Frontal cortex (tissue), 3 donors: ENCODE measurements at regions not wholly inside any gene's neighbourhood (a gene's known extent, or its start where the extent isn't known, plus 50 kb on each side); places are given as distances from the start of the nearest gene placed in this dataset.
A peak's percentile ranks its signal among the peaks of the same experiment; 100 is the strongest.
"Not testable (repeated sequence)": the region's sequence is repeated elsewhere in the genome, so short reads cannot be mapped to it uniquely, and the experiment has no call there.

Experiments used
- DNase-seq, 2 donors: peaks; one replicate each; pipeline ENCODE4 v3.0.0; 2012; ENCODE audit warnings: low spot score in 2 of 2
- FAIRE-seq: peaks from 2 replicates; lab custom pipeline; 2012; peaks lifted over from hg19 to GRCh38; lab: Jason Lieb, UNC
- donor health status: control.
- donor health status: control.
- donor health status: control.

DNA sequence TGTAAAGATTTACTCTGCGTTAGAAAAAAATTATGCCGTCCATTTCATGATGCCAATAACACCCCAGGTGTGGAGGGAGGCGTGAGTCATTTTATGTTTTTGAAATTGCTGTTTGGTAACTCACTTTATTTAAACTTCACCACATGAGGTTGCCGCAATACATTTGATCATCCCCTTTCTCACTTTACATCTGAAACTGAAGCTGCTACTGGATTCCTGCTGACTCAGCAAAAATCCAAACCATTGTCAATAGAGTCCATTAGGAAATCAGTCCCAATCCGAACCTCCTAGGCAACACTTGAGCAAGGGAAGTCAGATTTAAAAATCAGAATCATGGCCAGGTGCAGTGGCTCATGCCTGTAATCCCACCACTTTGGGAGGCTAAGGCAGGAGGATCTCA is 136.6 kb upstream of the SVIL start:
- no peak for FAIRE-seq
- no peak for DNase-seq

DNA sequence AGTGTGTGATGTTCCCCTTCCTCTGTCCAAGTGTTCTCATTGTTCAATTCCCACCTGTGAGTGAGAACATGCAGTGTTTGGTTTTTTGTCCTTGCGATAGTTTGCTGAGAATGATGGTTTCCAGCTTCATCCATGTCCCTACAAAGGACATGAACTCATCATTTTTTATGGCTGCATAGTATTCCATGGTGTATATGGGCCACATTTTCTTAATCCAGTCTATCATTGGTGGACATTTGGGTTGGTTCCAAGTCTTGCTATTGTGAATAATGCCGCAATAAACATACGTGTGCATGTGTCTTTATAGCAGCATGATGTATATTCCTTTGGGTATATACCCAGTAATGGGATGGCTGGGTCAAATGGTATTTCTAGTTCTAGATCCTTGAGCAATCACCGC is 134.5 kb upstream of the SVIL start:
- DNase-seq, FAIRE-seq: not testable (repeated sequence)

DNA sequence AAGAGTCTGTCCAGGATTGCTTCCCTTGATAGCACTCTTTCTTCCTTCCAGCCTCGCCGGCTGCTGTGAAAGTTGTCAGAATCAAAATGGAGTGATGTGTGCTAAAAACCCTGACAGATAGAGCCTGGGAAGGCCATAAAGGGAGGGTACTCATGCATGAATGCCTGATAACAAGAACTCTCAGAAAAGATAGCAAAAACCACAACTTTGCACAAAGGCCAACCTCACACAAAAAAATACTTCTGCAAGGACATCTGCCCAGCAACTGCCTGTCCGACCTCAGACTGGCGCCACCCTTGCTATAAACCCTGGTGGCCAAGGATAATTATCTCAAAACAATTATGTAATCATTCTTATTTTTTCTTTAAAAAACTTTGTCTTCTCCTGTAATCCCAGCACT is 133.2 kb upstream of the SVIL start:
- DNase-seq, result no peak
- FAIRE-seq, result no peak

DNA sequence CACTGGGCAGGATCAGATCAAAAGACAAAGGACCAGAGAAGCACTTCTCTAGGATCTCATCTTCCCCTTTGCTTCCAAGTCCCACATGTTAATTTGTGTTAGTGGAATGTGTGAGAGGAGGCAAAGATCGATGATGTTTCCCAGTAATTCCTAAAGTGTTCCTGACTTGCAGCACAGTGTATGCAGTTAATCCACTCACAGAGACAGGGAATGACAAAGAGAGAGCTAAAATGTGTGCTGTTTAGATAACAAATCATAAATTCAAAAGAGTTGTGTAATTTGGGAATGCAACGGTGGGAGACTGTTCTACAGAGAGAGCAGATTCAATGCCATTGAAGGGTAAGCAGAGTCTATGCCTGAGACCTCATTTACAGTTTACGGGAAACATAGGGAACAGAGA is 132.0 kb upstream of the SVIL start:
- no peak for FAIRE-seq
- DNase-seq, result no peak

DNA sequence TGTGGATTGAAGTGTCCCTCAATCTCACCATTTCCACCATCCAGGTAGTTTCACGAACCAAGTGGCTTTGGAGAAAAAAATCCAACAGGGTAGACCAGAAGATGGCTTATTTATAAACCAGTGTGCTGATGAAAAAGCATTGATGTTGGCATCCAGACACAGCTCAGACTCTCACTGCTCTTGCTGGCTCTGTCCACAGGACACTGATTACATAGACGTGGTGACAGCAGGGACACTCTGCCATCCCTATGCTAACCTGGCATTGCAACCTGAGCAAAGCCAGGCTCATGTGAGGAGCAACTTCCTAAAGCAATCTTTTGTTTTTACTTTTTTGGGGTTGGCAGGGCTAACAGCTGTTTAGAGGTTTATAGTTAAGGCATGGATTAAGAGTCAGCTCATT is 130.6 kb upstream of the SVIL start:
- no peak for FAIRE-seq

DNA sequence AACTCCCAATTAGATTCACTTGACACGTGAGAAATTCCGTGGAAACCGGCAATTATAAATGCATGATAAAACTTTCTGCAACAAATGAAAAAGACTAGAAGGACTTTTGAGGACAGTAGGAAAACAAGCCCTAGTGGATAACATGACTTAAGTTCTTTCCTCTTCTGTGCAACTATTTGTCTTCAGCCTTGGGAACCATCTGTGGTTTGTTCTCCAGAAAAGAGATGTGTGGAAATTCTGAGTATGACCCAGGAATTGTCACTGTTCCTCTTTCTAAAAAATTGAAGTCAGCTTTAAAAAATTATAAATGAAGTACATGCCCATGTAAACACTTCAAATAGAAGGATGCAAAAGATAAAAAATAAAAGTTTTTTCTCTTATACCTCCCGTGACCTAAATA is 128.6 kb upstream of the SVIL start:
- no peak for FAIRE-seq
- no peak for DNase-seq

More for the DNA sequence above, 130.6 kb upstream of the SVIL start:
- no peak for DNase-seq

DNA sequence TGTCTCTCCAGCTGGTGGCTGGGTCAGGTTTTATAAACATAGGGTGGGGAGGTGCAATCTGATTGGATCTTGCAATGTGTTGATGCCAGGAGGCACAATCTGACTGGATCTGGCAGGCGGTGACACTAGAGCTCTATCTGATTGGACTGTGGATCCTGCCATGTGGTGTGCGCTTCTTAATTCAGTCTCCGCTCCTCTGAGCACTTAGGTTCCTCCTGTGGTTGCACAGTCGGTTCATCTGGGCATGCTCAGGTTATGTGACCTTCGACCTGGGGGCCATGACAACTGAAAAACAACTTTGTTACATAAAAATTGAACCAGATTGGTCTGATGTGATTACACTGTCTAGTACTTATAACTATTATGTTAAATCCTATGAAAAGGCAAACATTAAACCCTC is 127.1 kb upstream of the SVIL start:
- DNase-seq (no peak), FAIRE-seq (no peak)

DNA sequence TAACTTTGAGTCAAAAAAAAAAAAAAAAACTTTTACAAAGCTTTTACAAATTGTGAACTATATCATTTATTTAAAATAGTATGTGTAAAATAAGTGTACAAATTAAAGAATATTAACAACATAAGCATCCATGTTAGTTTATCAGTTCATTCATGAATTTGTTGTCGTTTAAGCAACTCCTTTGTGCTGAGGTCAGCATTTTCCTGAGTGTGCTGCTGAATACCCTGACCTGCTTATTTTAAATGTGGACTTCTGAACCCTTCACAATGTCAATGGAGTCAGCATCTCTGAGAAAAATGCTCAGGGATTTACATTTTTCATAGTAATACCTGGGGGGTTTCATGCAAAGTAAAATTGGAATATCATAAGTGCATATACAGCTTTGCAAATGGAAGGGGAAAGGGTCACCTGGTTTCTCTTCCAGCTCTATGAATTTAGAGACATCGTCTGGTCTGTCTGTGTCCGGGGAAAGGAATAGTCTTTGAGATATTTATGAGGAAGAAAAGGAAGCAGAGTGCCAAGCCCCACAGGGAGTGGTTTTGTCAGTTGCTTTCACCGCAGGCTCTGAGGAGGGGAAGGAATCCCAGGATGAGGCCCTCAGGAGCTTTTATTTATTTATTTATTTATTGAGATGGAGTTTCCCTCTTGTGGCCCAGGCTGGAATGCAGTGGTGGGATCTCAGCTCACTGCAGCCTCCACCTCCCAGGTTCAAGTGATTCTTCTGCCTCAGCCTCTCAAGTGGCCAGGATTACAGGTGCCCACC is 125.5 kb upstream of the SVIL start:
- FAIRE-seq, result no peak
- no peak for DNase-seq

DNA sequence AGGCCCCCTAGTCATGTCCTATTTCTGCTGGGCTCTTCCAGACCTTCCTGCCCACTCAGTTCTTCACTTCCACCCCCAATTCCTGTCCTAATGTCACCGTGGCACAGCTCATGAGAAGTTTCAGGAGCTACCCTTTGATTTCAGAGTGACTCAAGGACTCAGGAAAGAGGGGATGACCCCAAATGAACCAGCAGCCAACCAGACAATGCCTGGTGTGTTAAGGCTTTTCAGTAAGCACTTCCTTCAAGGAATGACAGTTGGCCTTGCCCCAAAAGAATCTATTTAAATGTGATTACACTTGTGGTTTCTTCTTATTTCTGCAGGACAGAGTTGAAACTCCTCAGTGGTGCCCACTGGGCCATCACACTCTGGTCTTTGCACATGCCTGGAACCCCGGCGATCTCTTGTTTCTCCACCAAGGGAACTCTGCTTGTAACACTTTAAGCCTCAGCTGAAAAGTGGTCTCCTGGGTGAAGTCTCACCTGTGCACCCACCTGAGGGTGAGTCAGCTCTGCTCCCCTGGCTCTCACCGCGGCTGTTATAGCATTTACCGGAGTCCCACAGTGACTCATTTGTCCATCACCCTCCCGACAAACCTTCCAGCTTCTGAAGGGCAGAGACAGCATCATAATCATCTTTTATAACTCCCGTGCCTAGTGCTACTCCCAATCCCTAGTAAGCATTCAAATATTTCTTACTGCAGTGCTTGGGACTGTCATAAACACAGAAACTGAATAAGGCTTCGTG is 123.0 kb upstream of the SVIL start:
- FAIRE-seq (no peak), DNase-seq (no peak)

DNA sequence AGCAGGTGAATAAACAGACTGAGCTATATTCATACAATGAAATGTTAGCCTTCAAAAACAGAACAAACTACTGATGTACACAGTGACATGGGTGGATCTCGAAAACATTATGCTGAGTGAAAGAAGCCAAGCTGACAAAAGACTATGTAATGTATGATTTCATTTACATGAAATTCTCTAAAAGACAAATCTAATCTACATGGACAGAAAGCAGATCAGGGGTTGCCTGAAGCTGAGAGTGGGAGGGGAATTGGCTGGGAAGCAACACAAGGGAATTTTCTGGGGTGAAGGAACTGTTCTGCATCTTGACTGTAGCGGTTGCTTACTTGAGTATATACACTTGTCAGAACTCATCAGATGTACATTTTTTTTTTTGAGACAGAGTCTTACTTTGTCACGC is 121.7 kb upstream of the SVIL start:
- no peak for FAIRE-seq
- no peak for DNase-seq

DNA sequence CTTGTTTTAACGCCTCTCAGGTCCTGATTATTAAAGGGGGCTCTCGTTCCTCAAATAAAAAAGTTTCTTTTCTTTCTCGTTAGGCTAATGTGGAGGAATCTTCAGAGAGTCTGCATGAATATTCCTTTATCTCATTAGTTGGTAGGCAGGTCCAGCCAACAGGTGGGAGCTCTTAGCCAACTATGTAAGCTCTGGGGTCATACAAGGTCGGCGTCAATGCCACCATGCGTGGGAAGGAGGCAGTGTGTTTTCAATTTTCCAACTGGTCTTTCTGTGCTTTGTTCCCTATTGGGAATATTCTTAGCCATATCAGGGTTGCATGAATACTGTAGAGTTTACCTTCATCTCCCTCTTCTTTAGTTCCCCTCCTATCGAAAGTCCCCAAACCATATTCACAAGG is 118.5 kb upstream of the SVIL start:
- DNase-seq, result no peak
- no peak for FAIRE-seq

DNA sequence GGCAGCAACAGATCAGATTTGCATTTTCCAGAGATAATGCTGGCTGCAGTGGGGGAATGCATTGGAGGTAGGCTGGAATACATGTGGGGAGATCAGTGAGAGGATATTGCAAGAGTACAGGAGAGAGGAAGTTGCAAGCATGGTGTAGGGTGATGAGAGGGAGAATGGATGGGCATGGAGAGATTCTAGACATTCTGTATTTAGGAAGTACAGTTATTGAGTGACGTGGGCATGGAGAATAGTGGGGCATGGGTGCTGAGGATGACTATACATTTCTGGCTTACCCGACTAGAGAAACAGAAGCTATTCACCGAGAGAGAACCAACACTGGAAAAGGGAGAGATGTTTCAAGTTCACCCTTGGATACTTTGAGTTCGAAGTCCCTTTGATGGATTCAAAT is 116.9 kb upstream of the SVIL start:
- FAIRE-seq (no peak), DNase-seq (no peak)

DNA sequence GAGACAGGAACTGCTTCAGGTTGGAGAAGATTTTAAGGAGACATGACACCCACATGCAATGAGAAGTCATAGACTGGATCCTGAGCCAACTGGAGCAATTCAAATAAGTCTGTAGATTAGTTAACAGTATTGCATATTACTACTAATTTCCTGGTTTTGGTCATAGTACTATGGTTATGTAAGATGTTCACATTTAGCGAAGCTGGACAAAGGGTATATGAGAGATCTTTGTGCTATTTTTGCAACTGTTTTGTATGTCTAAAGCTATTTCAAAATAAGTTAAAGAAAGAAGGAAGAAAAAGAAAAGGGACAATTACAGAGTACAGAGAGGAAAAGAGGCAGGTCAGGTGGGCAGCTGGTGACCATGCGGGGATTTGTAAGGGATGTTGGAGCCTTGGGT is 116.5 kb upstream of the SVIL start:
- FAIRE-seq (no peak), DNase-seq (no peak)

DNA sequence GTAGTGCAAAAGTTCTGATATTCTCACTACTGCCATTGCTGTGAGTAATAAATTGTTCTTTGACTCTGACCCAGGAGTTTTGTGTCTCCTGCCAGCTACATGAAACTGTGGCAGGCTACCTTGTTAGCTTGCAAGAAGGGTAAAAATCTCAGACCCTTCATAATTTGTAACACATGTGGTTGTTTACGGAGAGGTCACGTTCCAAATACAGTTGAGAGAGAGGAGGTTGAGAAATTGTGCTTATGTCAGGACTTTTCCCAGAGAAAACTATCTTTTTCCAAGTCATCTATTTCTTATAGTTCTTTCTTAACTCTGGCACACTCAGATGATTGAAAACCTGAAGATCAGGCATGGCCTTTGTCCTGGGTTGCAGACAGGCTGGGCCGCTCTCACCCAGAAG is 114.4 kb upstream of the SVIL start:
- DNase-seq (no peak), FAIRE-seq (no peak)

DNA sequence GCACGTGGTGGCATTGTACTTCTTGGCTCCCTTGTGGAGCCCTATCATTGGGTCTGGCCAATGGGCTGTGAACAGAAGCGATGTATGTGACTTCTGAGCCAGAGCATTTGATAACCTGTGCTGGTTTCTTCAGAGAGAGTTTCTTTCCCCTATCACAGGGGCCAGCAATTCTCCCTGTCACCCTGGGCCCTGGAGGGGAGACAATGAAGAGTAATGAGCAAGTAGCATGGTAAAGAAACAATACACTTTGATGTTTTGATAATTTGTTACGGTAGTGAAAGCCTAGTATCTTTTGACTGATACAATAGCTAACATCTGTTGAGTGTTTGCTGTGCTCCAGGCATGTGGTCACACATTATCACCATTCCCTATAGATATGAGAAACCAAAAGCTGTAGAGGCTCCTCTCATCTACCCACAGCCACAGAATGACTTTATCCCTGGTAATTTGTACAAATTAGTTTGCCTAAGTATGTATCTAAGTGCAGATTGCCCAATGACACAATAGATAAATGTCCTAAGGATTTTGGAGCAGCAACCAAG is 113.4 kb upstream of the SVIL start:
- DNase-seq, result no peak
- FAIRE-seq, result no peak

DNA sequence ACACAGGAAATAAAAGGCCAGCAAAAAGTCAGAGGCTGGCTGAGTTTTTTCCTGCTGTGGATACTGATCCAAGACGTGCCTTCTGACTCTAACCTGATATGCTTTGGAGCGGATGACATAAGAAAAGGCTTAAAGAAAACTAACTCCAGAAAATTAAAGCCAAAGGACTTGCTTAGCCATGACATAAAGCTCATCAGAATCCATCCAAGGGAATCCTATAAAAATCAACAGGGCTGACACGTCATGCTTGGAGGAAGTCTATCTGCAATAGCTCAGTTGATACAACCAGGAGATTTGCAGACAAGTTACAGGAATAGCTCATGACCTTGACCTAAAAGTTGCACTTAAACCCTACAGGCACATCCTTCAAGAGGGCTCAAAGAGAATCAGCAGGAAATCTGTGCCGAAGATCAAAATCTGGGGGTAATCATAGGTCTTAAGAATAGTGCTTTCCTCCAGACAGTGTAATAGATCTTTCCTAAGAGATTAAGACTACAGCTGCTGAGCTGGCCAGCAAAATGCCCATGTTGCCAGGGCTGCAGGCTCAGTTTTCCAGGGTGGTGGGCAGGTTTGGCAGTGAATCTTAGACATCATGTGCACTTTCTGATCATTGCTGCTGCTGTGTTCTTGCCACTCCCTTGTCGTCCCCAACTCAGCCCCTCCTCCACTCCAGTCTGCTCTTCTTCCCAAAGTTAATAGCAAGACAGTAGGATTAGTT is 111.5 kb upstream of the SVIL start:
- no peak for FAIRE-seq
- no peak for DNase-seq

DNA sequence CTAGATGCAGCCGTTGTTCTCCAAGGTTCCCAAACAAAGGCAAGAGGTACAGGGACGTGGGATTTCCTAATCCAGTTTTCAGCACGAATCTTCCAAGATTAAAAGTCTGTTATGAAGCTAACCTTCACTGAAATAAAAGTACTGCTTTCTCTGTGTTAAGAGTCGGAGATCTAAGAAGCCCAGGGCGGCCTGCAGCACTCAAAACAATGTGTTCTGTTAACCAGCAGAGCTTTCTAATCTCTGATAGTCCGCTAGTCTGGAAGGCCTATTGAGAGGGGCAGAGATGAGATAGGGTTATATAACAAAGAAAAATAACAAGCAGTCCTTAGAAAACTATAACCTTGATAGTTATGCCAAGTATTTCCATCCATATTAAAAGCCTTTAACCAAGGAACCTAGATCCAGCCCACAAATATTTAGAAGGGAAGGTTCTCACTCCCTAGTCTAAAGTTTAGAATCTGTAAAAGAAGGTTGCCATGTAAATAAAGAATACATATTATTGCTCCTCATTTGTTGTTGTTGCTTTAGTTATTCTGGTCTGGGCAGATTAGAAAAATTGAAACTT is 106.3 kb upstream of the SVIL start:
- no peak for DNase-seq
- no peak for FAIRE-seq

DNA sequence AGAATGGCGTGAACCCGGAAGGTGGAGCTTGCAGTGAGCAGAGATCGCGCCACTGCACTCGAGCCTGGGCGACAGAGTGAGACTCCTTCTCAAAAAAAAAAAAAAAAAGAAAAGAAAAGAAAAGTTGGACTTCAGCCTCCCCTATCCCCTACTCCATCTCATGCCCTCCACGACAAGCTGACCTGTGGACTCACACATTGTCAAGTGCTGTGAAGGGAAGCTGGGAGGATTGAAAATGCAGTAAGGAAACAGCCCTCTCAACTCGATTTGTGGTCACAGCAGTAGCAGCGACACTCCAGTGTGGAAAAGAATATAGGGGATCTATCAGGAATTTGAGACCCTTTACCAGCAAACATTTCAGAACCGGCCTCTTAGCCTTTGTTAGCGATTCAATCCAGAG is 103.6 kb upstream of the SVIL start:
- DNase-seq (no peak), FAIRE-seq (no peak)

DNA sequence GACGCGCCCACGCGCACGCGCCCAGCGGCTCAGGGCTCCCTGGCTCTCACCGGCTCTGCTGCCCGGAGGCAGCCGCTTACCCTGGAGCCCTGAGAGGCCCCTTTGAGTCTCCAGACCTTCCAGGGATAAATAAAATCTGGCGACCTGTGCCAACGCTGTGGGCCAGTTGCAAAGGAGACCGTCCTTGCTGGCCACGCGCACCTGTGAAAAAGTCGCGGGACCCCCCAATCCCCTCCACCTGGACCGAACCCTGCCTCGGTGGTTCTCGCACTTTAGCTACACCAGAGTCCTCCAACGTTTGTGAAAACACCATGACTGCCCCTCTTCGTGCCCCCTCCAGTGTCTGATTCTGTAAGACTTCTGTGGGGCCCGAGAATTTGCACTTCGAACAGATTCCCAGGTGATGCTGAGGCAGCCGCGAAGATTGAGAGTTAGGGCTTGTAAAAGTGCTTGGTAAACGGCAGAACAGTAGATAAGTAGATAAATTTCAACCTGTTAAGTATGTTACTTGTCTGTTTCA is 102.4 kb upstream of the SVIL start:
- DNase-seq, result no peak
- FAIRE-seq, result no peak

DNA sequence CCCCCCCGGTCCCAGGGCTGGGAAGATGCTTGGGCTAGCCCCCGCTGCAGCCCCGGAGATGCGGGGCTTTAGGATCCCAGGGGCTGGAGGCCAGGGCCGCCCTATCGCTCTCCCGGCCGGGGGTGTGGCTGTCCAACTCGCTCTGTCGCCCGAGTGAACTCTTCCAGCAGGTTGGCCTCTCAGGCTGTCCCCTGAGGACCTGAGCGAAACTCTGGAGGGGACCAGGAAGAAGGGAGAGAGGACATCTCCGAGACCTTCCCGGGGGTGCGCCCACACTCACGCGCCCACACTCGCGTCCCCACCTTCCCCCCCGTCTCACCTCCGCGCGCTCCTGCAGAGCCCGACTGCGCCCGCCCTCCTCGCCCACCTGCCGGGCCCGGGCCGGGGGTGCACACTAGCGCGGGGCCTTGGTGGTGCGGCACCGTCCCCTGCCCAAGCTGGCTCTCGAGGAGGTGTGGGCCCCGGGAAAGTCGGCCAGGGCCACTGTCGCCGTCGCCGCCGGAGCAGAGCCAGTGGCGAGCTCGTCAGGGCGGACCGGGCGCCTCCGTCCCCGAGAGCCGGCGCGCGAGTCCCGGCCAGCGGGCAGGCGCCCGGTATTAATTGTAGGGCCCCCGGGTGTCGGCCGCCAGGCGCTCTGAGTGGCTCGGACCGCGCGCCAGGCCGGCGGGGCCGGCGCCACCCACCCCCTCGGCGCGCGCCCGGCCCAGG is 101.7 kb upstream of the SVIL start:
- FAIRE-seq, result no peak
- peak; percentile 67 to 81 for DNase-seq
